ENCODE measurements at regions not wholly inside any gene's neighbourhood (a gene's known extent, or its start where the extent isn't known, plus 50 kb on each side); places are given as distances from the start of the nearest gene placed in this dataset.

DNA sequence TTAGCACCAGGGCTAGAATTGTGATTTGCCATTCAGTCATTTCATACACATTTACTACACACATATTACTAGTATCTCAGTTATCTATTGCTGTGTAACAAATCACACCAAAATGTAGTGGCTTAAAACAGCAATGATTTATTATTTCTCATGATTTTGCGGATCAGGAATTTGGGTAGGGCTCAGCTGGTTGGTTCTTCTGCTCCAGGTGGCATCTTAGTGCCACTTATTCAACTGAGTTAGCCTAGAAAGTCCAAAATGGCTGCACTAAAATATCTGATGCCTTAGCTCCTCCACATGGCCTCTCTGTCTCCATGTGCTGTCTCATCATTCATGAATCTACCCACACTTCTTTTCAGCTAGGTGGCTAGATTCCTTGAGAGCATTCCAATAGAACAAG lies 107.1 kb downstream of the ZFP36L2 start:
- intact Hi-C loops (cut with DNase I), result no loop called here
- no peak for DNase-seq (ENCODE audit: low spot score)
- ATAC-seq, result no peak

DNA sequence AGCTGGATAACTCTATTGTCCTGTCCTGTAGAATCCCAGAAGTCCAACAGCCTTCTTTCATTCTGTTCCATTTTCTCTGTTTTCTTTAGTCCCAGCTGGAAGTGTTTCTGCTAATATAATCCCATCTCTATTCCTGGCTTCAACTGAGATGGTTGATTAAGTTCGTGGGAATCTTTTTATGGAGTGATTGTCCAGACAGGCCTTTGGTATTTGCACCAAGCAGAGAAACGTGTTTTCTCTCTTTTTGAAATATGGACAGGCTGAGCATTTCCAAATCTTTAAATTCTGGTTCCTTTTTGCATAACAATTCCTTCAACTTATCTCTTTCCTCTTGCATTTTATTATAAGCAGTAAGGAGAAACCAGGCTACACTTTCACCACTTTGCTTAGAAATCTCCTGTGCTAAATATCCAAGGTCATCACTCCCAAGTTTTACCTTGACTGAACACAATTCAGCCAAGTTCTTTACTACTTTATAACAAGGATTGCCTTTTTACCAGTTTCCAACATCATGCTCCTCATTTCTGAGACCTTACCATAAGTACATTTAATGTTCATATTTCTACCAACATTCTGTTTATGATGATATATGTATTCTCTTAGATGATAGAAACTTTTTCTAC lies 108.8 kb downstream of the ZFP36L2 start:
- DNase-seq (ENCODE audit: low spot score) (no peak), ATAC-seq (no peak)
- intact Hi-C loops (cut with DNase I), result no loop called here

DNA sequence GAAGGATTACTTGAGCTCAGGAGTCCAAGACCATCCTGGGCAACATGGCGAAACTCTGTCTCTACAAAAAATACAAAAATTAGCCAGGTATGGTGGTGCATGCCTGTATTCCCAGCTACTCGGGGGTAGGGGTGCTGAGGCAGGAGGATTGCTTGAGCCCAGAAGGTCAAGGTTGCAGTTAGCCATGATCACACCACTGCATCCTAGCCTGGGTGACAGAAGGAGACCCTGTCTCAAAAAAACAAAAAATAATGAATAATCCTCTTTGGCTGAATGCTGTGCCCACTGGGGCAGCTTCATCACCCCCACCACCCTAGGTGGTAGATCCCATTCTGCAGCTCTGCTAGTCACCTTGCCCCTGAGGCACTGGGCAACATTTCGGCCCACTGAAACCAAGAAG lies 109.4 kb downstream of the ZFP36L2 start:
- DNase-seq (ENCODE audit: low spot score) (no peak), ATAC-seq (no peak)
- intact Hi-C loops (cut with DNase I), result no loop called here

DNA sequence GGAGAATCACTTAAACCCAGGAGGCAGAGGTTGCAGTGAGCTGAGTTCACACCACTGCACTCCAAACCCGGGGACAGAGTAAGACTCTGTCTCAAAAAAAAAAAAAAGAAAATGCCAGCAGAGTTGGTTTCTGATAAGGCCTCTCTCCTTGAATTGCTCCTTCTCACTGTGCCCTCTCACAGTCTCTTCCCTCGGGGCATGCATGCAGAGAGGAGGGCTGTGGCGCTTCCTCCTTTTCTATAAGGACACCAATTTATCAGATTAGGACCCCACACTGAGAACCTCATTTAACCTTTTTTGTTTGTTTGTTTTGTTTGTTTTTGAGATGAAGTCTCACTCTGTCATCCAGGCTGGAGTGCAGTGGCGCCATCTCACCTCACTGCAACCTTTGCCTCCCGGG lies 110.5 kb downstream of the ZFP36L2 start:
- intact Hi-C loops (cut with DNase I), result no loop called here
- ATAC-seq, result no peak
- no peak for DNase-seq (ENCODE audit: low spot score)

DNA sequence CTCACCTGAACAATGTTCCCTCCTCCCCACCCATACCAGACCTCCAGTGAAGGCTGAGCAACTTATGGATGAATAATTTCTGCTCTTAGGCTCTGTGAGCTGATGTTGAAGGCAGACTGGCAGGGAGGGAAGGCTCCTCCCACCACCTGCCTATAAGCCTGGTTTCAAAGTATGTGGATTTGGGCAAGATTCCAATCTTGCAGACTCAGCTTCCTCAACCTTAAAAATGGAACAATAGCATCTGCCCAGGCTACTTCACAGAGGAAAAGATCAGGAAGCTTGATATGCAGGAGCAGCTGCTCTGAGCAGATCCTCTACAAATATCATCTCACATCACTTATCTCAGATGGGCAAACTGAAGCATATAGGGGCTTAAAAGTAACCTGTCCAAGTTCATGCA lies 112.2 kb downstream of the ZFP36L2 start:
- no peak for DNase-seq (ENCODE audit: low spot score)
- ATAC-seq, result no peak
- intact Hi-C loops (cut with DNase I), result no loop called here

DNA sequence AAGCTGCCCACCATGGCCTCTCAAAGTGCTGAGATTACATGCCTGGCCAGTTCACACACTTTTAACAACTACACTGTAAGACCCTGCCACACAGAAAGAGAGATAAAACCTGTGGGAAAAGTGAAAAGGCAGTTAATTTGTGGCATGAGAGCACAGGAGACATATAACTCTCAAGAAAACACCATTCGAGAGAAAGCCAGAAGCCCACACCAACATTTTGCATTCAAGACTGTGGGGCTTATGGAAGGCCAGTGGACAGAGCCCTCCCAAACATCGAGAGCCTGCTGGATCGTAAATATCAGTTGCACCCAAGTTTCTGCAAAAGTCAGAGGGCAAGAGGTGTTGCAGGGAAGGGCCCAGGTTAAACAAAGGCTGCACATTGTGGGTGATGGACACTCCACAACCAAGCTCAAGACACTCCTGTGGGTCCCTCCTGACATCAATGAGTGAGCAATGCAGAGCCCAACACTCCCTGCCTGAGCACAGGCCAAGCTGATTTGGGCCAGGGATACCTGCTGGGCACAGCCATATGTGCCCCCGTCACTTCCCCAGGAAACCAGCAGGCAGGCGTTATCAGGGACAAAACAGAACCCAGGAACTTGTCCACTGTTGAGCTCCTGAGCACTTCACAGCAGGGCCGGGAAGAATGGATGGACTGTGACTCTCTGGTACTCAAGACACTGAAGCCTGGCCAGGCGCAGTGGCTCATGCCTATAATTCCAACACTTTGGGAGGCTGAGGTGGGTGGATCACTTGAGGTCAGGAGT lies 114.4 kb downstream of the ZFP36L2 start:
- intact Hi-C loops (cut with DNase I), result no loop called here
- ATAC-seq, result no peak
- no peak for DNase-seq (ENCODE audit: low spot score)

DNA sequence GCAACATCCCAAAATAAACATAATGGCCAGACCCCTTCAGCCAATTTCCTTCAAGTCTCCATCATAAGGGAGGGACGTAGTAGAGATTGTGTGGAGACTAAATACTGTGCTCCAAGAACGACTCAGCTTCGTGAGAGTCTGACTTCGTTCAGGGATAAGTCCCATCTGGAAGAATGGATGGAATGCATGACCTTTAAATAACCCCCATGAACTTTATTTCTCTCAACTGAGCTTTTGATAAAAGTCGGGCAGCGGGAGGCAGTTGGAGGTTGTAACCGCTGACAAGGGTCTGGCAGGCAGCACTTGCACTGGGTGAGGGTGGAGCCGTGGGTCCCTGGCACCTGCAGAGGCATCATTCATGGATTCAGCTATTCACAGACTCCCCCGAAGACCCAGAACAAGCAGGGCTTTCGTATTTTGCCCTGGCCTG lies 115.9 kb downstream of the ZFP36L2 start:
- ATAC-seq (peak; percentile 25), DNase-seq (ENCODE audit: low spot score) (no peak)
- intact Hi-C loops (cut with DNase I), result no loop called here

DNA sequence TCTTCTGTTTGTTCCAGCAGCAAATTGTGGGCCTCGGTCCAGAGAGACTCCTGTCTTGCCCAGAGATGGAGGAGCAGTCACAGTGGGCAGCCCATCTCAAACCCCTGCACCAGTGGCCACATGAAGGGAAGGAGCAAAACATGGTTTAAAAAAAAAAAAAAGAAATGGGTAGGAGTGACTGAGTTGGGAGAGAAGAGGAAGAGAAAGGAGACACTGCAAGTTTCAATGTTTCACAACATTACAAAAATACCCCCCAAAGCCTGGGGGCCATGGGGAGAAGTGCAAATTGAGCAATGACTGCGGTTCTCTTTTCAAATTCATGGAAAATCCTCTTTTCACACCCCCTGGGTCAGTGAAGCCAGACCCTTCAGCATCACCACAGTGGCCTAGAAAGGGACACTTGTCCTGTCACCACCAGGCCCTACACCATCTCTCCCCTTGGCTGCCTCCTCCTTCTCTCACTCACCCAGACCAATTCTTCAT lies 117.1 kb downstream of the ZFP36L2 start:
- peak; percentile 53 for ATAC-seq
- no peak for DNase-seq (ENCODE audit: low spot score)
- intact Hi-C loops (cut with DNase I), result loop anchor here (10.0 kb wide), 1 partner anchor 85 kb away; no protein-coding TSS in a partner anchor

DNA sequence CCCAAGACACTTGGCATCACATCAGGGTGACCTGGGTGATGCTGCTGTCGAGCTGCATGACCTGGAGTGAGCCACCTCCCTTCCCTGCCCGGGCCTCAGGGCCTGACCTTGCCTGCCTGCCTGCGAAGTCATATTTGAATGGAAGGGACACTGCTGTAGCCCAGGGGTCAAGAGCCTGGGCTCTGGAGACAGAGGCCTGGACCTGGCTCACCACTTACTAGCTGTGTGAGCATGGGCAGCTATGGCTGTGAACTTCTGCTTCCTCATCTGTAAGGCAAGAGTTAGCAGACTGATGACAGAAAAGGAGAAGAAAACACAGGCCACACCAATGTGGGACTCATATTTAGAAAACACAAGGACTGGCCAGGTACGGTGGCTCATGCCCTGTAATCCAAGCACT lies 118.7 kb downstream of the ZFP36L2 start:
- intact Hi-C loops (cut with DNase I), result loop anchor here (10.0 kb wide), 1 partner anchor 83 kb away; no protein-coding TSS in a partner anchor
- ATAC-seq, result peak; percentile 36
- DNase-seq (ENCODE audit: low spot score), result no peak

DNA sequence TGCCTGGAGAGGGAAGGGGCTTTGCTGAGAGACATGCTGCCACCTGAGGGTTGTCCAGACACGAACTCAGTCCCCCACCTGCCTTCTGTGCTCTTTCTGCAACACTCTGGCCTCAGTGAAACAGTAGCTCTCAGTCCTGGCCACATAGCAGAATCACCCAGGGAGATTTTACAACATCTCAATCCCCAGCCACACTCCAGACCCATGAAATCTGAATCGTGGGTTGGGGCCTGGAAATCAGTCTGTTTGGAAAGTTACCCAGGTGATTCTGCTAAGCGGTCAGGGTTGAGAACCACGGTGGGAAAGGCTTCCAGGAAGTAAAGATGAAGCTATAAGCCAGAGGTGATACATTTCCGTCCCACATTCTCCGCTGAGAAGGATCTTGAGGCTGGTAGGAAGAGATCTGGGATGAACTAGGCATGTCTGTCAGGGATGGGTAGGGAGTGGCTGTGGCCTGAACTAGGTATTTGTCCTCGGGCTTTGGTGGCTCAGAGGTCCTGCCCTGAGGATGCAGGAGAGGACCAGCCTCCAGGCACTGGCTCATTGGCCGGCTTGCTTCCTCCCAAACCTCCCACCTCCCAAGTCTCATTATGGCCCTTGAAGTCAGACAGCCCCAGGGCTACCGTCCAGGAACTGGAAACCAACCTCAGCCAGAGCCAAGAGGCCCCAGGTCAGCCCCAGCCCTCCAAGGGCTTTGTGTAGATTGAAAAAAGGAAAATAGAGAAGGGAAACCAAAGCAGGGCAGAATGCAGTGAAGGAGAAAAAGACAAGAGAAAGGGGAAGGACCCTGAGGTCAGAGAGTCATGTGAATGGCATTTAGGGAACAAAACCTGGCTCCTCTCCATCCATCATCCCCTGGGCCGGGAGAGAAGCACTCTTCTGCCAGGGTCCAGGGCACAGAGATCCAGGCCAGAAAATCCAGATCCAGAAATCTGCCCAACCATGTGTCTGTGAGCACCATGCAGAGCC lies 119.6 kb downstream of the ZFP36L2 start:
- intact Hi-C loops (cut with DNase I), result loop anchor here (10.0 kb wide), 1 partner anchor 82 kb away; no protein-coding TSS in a partner anchor
- ATAC-seq, result peak; percentile 27

DNA sequence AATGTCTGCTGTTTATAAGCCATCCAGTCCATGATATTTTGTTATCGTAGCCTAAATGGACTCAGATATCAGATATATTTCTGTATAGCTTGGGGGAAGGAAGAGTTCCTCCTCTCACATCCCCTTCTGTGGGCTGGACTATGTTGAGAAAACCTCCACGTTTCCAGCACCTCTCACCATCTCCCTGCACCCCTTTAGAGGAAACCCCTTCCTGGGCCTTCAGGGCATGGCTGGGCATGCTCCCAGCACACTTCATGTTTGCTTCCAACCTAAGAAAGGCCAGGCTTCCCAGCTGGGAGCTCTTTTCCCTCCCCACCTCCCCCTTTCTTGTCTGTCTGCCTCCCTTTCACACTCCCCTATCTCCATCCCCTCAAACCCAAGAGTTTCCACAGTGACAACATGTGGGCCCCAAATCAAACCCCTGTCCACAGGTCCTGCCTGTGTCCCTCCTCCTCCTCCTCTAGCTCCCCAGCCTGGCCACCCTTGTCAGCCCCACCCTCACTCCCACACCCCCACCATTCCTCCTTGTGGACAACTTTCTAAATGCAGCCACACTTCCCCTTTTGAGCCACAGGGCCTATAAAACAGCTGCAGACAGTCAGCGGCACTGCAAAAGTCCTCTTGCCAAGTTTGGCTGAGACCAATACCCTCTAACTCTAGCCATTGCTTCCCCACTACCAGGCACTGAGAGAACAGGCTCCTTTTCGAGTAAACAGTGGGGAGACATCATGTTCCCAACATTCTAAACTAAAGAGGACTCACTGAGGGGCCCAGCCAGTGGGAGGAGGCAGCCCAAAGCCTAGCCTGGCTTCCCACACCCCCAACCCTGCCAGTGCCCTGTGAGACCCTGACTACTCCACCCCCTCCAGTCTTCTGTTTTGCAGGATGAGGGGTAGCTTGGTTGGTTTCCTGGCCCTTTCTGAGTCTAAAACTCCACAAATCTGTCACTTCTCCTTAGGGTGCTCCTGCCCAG lies 120.5 kb downstream of the ZFP36L2 start:
- DNase-seq (ENCODE audit: low spot score), result no peak
- intact Hi-C loops (cut with DNase I), result loop anchor here (10.0 kb wide), 1 partner anchor 81 kb away; no protein-coding TSS in a partner anchor
- peak; percentile 27 for ATAC-seq

More for the DNA sequence above, 119.6 kb downstream of the ZFP36L2 start:
- DNase-seq (ENCODE audit: low spot score), result no peak

DNA sequence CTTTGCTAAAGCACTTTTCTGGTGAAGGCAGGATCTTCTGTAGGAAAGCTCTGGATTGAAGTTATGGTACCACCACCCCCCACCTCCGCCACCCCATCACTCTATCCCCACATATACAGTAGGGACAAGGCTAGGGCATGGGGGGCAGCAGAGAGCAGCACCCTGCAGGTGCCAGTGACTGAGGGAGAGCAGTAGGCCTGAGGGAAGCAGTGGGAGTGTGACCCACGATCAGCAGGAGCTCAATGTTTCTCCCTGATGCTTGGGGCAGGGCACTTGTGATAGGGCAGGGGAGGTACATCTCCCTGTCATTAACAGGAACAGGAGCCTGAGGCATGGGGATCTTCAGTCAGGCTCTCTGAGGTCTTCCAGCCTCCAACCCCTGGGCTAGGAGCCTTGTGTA lies 121.6 kb downstream of the ZFP36L2 start:
- ATAC-seq (no peak), DNase-seq (ENCODE audit: low spot score) (no peak)
- intact Hi-C loops (cut with DNase I), result loop anchor here (10.0 kb wide), 1 partner anchor 80 kb away; no protein-coding TSS in a partner anchor

DNA sequence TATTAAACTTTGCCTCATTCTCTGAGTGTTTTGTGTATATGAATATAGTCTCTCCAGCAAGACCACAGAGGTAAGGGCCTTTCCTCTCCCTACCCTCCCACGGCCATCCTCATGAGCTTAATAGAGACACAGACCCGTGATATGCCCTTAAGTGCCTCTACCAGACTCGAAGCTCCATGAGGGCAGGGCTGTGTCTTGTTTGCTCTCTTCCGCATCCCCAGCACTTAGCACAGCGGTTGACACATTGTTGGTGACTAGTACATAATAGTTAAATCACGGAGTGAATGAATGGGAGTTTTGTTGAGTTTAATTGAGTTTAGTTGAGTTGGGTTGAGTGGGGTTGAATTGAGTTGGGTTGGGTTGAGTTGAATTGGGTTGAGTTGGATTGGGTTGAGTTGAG lies 122.3 kb downstream of the ZFP36L2 start:
- DNase-seq (ENCODE audit: low spot score), result no peak
- intact Hi-C loops (cut with DNase I), result loop anchor here (10.0 kb wide), 1 partner anchor 79 kb away; no protein-coding TSS in a partner anchor
- no peak for ATAC-seq

DNA sequence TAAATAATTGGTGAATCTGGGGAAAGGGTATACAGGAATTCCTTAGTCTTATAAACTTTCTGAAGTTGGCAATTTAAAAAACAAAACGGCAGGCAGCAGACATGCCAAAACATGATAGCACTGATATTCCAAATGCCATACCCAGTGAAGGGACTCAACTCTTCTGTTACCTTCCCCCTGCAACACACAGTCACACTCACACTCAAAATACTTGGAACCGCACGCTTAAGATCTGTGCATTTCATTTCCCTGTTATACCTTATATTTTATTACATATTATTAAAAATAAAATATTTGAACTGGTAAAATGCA lies 123.4 kb downstream of the ZFP36L2 start:
- intact Hi-C loops (cut with DNase I), result loop anchor here (10.0 kb wide), 1 partner anchor 78 kb away; no protein-coding TSS in a partner anchor
- DNase-seq (ENCODE audit: low spot score), result no peak
- no peak for ATAC-seq

DNA sequence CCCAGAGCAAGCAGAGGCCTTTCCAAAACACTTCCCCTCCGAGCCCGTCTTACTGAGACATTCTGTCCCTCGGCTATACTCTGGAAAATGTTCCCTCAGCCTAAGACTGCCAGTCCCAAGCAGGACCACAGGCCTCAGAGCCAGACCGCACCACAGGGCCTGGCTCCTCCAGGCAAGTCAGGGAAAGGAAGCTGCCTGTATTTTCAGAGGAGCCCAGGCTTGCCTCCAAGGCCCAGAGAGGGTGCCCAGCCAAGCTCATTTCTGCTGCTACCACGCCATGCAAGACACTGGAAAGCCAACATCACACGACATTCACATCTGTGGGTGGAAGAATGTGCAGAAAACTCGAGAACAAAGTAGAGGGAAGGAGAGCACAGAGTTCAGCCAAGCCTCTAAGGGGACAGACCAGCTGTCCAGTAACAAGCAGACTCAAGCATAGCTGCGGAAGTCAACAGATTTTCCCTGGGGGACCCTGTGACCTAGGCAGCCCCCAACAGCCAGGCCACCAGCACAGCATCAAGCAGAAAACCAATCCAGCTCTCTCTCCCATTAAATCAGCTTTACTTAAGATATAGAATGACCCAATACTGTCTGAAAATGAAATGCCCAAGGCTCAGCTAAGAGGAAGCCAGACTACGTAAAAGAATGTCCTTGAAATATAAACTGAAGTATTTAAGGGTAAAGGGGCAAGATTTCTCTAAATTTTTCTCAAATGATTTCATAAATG lies 123.9 kb downstream of the ZFP36L2 start:
- DNase-seq (ENCODE audit: low spot score) (no peak), ATAC-seq (peak; percentile 65)
- intact Hi-C loops (cut with DNase I), result loop anchor here (10.0 kb wide), 1 partner anchor 78 kb away; no protein-coding TSS in a partner anchor

DNA sequence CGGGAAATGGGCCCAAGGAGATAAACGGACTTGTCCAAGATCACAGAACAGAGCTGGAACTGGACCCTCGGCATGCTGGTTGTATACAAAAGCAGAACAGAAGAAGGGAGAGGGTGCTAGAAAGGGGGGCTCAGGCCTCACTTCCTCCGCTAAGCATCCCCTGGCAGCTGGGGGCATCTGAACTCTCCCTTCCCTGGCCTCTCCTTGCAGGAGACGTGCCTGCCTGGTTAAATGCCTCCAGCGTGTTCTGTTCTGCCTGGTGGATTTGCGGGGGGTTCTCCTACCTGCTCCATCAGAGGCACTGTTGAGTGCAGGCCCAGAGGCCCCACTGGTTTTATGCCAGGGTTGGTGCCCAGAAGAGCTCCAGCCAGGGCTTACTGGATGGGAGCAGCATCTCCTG lies 124.7 kb downstream of the ZFP36L2 start:
- no peak for ATAC-seq
- intact Hi-C loops (cut with DNase I), result loop anchor here (10.0 kb wide), 1 partner anchor 77 kb away; no protein-coding TSS in a partner anchor
- DNase-seq (ENCODE audit: low spot score), result no peak
